Thyroid gland (tissue), 4 donors: ENCODE measurements at regions not wholly inside any gene's neighbourhood (a gene's known extent, or its start where the extent isn't known, plus 50 kb on each side); places are given as distances from the start of the nearest gene placed in this dataset.

ENCODE experiments used
- DNase-seq, 2 donors: peaks; one replicate each; pipeline ENCODE4 v3.0.0-alpha.2; 2019
- H3K27ac ChIP-seq, 3 donors: fragments of 200-600 bp; sonication (generic); 1 replicate in 2 of 3; 2 replicates in 1 of 3; pipeline ENCODE4 v1.5.1; 2016 to 2019; ENCODE audit warnings: mild to moderate bottlenecking in 1 of 3, moderate library complexity in 1 of 3
- H3K27me3 ChIP-seq: fragments of 200-600 bp; sonication (generic); one replicate; pipeline ENCODE4 v1.5.1; 2019
- H3K36me3 ChIP-seq, 2 donors: fragments of 200-600 bp; sonication (generic); one replicate each; pipeline ENCODE4 v1.5.1; 2016 to 2019
- H3K4me1 ChIP-seq, 2 donors: fragments of 200-600 bp; sonication (generic); one replicate each; pipeline ENCODE4 v1.5.1; 2017 to 2019
- H3K4me3 ChIP-seq, 3 donors: fragments of 200-600 bp; sonication (generic); replicated peaks in 1 of 3; 1 replicate in 2 of 3; 2 replicates in 1 of 3; pipeline ENCODE4 v1.5.1; 2016; ENCODE audit warnings: mild to moderate bottlenecking in 1 of 3
- H3K9me3 ChIP-seq: fragments of 200-600 bp; sonication (generic); one replicate; pipeline ENCODE4 v1.5.1; 2017
- CTCF ChIP-seq, 6 experiments: fragments of 200-600 bp in 3 of 6; fragments of 450-650 bp in 3 of 6; sonication (generic) in 3 of 6; IDR thresholded peaks; one replicate each; pipeline ENCODE4 v1.5.1; 2016 to 2019; ENCODE audit warnings: antibody characterized with exemption in 6 of 6, mild to moderate bottlenecking in 2 of 6, inconsistent platforms in 1 of 6, moderate library complexity in 1 of 6
- POLR2A ChIP-seq, 2 donors: fragments of 450-650 bp; IDR thresholded peaks; one replicate each; pipeline ENCODE4 v1.6.1; 2017; ENCODE audit warnings: antibody characterized with exemption in 2 of 2, mild to moderate bottlenecking in 2 of 2, moderate library complexity in 1 of 2
- WGBS, 2 donors: methylation state at CpG; one replicate each; pipeline ENCODE4 v1.1.5; 2017; 5-methylcytosine and 5-hydroxymethylcytosine counted together
- intact Hi-C: fragments of 100-400 bp; cut with DNase I; formaldehyde crosslinking; loops from one replicate; pipeline ENCODE4 v1.15.1; 2023

DNA sequence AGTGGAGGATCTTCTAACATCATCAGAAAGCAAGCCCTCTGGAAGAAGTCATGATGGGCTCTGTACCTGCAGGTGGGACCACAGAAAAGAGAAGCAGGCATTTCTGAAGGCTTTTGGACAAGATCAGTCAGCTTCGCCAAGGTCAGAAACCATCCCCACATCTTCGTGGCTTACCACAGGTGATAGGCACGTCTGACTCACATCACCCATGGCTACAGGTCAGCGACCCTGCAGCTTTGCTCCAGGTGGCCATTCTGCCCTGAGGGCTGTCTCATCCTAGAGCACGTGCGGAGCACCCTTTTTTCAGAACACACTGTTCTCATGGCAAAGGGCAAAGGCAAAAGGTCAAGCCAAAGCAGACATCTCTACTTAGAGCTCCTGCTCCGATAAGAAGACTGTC, 518.9 kb upstream of the ADARB2 start:
- TF ChIP-seq POLR2A (IDR thresholded peaks at IDR 0.05) (no peak), CTCF (IDR thresholded peaks at IDR 0.05) (no peak)
- Histone ChIP-seq H3K27me3 (no peaks in the 10 kb centered on the region), H3K4me3 (no peak overlapping the region), H3K36me3 (no peaks in the 10 kb centered on the region), H3K4me1 (no peaks in the 10 kb centered on the region), H3K9me3 (no peaks in the 10 kb centered on the region), H3K27ac (no peak overlapping the region)
- 84 to 85% methylated on average over 4 to 7 of the region's 7 CpGs for WGBS, 2 donors
- DNase-seq: no peak
- intact Hi-C loops: no loop called here

GRCh38 chr10:2252096-2252495, 514.8 kb upstream of the ADARB2 start:
- intact Hi-C loops: no loop called here
- WGBS, 2 donors: 21 to 31% methylated on average over 6 of the region's 6 CpGs
- H3K4me3 ChIP-seq: no peak overlapping the region

GRCh38 chr10:2251631-2252030, 514.3 kb upstream of the ADARB2 start:
- Histone ChIP-seq H3K27ac (no peak overlapping the region), H3K36me3 (no peaks in the 10 kb centered on the region), H3K4me1 (no peaks in the 10 kb centered on the region), H3K9me3 (no peaks in the 10 kb centered on the region), H3K4me3 (no peak overlapping the region), H3K27me3 (no peaks in the 10 kb centered on the region)
- TF ChIP-seq CTCF (IDR thresholded peaks at IDR 0.05) (no peak), POLR2A (IDR thresholded peaks at IDR 0.05) (no peak)
- intact Hi-C loops: no loop called here
- DNase-seq: no peak
- WGBS, 2 donors: 66 to 84% methylated on average over 8 of the region's 8 CpGs

More at GRCh38 chr10:2252096-2252495, 514.8 kb upstream of the ADARB2 start:
- Histone ChIP-seq H3K27me3 (no peaks in the 10 kb centered on the region), H3K36me3 (no peaks in the 10 kb centered on the region), H3K4me1 (no peaks in the 10 kb centered on the region), H3K27ac (no peak overlapping the region), H3K9me3 (no peaks in the 10 kb centered on the region)
- no peak for DNase-seq
- TF ChIP-seq POLR2A (IDR thresholded peaks at IDR 0.05) (no peak), CTCF (IDR thresholded peaks at IDR 0.05) (no peak)

DNA sequence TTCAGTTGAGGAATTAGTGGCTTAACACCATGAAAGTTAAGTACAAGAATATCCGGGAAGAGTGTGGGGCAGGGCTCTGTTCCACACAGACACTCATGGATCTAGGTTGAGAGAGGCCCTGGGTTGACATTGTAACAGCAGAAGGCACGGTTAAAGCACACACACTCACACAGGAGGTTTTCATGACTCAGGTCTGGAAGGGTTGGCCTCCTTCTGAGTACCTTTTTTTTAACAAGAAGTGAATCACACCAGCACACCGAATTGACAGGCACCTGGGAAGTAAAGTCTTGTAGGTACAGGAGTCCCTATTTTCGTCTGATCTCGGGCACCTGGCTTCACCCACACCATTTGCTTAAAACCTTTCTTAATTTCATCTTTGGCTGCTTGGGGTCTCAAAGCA, 509.4 kb upstream of the ADARB2 start:
- WGBS, 2 donors: 89% methylated on average over 5 of the region's 5 CpGs
- no peaks in the 10 kb centered on the region for H3K36me3 ChIP-seq

DNA sequence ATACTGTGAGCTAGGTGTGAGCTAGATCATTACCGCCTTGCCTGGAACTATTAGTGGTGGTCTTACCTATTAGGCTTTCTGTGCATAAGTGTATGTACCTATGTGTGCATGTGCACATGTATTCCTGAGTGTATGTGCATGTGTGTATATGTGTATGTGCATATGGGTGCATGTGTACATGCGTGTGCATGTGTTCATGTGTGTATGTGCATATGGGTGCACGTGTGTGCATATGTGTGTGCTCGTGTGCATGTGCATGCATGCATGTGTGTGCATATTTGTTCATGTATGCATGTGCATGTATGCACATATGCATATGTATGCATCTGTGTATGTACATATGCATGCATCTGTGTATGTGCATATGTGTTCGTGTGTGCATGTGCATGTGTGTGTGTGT, 508.3 kb upstream of the ADARB2 start:
- Histone ChIP-seq H3K4me3 (no peak overlapping the region), H3K27me3 (no peaks in the 10 kb centered on the region), H3K9me3 (no peaks in the 10 kb centered on the region), H3K27ac (no peak overlapping the region), H3K36me3 (no peaks in the 10 kb centered on the region), H3K4me1 (no peaks in the 10 kb centered on the region)
- TF ChIP-seq CTCF (IDR thresholded peaks at IDR 0.05) (no peak), POLR2A (IDR thresholded peaks at IDR 0.05) (no peak)
- no peak for DNase-seq
- WGBS, 2 donors: 93 to 96% methylated on average over 5 of the region's 5 CpGs
- intact Hi-C loops: no loop called here

More for the DNA sequence above, 509.4 kb upstream of the ADARB2 start:
- H3K9me3 ChIP-seq: no peaks in the 10 kb centered on the region
- no peak overlapping the region for H3K27ac ChIP-seq
- no peaks in the 10 kb centered on the region for H3K27me3 ChIP-seq
- intact Hi-C loops: no loop called here
- no peak overlapping the region for H3K4me3 ChIP-seq
- TF ChIP-seq CTCF (IDR thresholded peaks at IDR 0.05) (no peak), POLR2A (IDR thresholded peaks at IDR 0.05) (no peak)
- H3K4me1 ChIP-seq: no peaks in the 10 kb centered on the region
- no peak for DNase-seq
